GM13977 (cell line): ENCODE measurements at regions not wholly inside any gene's neighbourhood (a gene's known extent, or its start where the extent isn't known, plus 50 kb on each side); places are given as distances from the start of the nearest gene placed in this dataset.
"Not testable (repeated sequence)": the region's sequence is repeated elsewhere in the genome, so short reads cannot be mapped to it uniquely, and the experiment has no call there.

ENCODE experiments used
- DNase-seq: peaks from one replicate; pipeline ENCODE4 v3.0.0; 2012; ENCODE audit warnings: low spot score
- in situ Hi-C: fragments of 300-500 bp; cut with MboI; formaldehyde crosslinking; loops from one replicate; pipeline ENCODE4 v1.12.0; 2022; ENCODE audit warnings: low sequenced_read_pairs, low pct_unique_long_range_greater_than_20kb, mixed read lengths, inconsistent platforms; ENCODE audit not compliant: unreplicated experiment
- TF ChIP-seq, protein P1 (sequence below): IDR thresholded peaks from 2 replicates; pipeline ENCODE4 v1.5.1; 2012; ENCODE audit warnings: mild to moderate bottlenecking, control low read depth; ENCODE audit not compliant: insufficient read depth; ENCODE audit errors: extremely low read depth, missing control alignments

DNA sequence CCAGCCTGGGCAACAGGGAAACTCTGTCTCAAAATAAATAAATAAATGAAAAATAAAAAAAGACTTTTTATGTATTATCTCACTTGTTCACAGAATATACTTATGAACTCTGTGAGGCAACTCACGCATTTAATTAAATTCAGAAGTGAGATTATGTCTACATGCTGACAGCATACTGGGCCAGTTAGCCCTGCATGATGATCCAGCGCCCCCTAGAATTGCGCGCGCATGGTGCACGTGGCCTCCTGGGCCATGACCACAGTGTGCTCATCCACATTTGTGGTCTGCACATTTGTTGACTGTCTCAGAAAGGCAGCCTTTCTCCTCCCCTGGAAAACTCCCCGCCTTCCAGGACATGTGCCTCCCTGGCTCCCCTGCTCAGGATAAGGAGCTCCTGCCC is 64.8 kb upstream of the METTL9 start:
- TF ChIP-seq, protein P1, sequence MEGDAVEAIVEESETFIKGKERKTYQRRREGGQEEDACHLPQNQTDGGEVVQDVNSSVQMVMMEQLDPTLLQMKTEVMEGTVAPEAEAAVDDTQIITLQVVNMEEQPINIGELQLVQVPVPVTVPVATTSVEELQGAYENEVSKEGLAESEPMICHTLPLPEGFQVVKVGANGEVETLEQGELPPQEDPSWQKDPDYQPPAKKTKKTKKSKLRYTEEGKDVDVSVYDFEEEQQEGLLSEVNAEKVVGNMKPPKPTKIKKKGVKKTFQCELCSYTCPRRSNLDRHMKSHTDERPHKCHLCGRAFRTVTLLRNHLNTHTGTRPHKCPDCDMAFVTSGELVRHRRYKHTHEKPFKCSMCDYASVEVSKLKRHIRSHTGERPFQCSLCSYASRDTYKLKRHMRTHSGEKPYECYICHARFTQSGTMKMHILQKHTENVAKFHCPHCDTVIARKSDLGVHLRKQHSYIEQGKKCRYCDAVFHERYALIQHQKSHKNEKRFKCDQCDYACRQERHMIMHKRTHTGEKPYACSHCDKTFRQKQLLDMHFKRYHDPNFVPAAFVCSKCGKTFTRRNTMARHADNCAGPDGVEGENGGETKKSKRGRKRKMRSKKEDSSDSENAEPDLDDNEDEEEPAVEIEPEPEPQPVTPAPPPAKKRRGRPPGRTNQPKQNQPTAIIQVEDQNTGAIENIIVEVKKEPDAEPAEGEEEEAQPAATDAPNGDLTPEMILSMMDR: peak; percentile 4
- in situ Hi-C loops, DNase-seq: not testable (repeated sequence)

- in situ Hi-C loops, DNase-seq: not testable (repeated sequence)
These were observed 64.2 kb upstream of the METTL9 start for GRCh38 chr16:21535201-21535600.

DNA sequence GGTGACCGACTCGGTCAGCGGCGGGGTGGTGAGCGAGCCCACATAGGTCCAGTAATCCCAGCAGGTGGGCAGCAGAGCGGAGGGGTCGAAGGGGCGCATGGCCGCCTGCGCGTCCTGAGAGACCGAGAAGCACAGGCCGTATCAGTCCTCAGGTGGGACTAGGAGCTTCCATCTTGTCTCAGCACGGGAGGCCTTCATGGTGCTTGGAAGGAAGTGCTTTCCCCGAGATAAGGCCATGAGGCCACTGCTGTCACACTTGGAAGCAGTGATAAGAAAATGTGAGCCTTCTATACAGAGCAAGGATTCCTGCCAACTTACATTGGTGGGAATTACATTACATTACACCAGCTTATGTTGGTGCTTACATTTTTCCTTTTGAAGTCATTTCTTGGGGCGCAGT is 62.6 kb upstream of the METTL9 start:
- DNase-seq, in situ Hi-C loops: not testable (repeated sequence)

- DNase-seq, in situ Hi-C loops: not testable (repeated sequence)
These were observed 61.8 kb upstream of the METTL9 start for GRCh38 chr16:21537598-21537997.

GRCh38 chr16:21539107-21539618 is 60.2 kb upstream of the METTL9 start:
- DNase-seq, in situ Hi-C loops: not testable (repeated sequence)

DNA sequence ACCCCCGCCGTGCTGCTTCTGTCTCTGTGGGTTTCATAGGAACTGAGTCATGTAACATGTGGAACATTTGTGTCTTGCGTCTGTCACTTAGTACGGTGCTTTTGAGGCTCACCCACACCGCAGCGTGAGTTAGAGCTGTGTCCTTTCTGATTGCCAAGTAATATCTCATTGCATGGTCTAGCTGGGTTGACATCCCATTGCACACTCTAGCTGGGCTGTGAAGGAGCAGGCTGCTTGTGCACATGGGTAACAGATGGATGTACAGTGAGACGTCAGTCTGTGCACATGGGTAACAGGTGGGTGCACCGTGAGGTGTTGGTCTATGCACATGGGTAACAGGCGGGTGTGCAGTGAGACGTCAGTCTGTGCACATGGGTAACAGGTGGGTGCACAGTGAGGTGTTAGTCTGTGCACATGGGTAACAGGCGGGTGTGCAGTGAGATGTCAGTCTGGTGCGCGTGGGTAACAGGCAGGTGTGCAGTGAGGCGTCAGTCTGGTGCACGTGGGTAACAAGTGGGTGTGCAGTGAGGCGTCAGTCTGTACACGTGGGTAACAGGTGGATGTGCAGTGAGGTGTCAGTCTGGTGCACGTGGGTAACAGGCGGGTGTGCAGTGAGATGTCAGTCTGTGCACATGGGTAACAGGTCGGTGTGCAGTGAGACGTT is 58.5 kb upstream of the METTL9 start:
- in situ Hi-C loops: not testable (repeated sequence)
- DNase-seq: peak; percentile 22

GRCh38 chr16:21541611-21542051 is 57.7 kb upstream of the METTL9 start:
- in situ Hi-C loops, DNase-seq: not testable (repeated sequence)

DNA sequence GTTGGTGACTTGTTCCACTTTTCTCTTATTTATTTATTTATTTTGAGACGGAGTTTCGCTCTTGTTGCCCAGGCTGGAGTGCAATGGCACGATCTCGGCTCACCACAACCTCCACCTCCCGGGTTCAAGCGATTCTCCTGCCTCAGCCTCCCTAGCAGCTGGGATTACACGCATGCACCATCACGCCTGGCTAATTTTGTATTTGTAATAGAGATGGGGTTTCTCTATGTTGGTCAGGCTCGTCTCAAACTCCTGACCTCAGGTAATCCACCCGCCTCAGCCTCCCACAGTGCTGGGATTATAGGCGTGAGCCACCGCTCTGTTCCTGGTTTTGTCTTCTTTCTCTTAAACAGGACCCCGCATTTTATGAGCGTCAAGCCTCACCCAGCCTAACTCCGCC is 57.3 kb upstream of the METTL9 start:
- DNase-seq, in situ Hi-C loops: not testable (repeated sequence)

GRCh38 chr16:21542491-21543124 is 56.8 kb upstream of the METTL9 start:
- in situ Hi-C loops, DNase-seq: not testable (repeated sequence)

- DNase-seq, in situ Hi-C loops: not testable (repeated sequence)
These were observed 56.1 kb upstream of the METTL9 start for GRCh38 chr16:21543151-21543836.

DNA sequence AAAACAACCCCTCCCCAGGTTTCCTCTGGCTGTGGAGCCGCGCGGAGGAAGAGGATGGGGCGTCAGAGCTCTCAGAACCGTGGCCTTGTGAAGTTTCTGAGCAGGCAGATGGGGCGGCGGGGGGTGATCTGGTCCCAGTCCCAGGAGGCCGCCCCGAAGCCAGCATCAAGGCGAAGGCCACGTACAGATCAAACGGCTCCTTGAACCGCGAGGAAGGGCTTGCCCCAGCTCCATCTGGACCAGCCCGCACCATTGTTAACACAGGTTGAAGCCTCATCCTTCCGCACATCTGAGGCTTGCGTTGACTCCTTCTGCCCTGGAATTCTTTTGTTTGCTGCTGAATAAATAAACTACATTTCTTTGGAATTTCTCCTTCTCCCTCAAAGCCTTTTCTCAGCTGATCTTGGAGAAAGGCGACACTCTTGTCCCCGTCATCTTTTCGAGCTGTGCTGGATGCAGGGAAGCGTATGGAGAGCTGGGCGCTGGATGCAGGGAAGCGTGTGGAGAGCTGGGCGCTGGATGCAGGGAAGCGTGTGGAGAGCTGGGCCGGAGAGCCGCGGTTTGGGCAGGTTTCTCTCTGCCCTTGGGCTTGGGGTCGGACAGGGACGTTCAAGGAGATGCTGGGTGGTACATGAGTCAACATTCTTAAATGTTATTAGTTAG is 53.6 kb upstream of the METTL9 start:
- in situ Hi-C loops, DNase-seq: not testable (repeated sequence)

DNA sequence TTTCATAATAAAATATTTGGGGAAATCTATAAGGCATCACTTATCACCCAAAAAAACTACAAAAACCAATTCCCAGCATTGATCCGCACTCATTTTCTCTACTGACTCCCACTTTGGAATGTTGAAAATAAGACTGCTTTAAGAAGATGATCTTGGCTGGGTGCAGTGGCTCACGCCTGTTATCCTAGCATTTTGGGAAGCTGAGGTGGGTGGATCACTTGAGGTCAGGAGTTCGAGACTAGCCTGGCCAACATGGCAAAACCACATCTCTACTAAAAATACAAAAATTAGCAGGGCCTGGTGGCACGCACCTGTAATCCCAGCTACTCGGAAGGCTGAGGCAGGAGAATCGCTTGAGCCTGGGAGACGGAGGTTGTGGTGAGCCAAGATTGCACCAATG is 50.0 kb upstream of the METTL9 start:
- in situ Hi-C loops, DNase-seq: not testable (repeated sequence)
